ENCODE measurements at regions not wholly inside any gene's neighbourhood (a gene's known extent, or its start where the extent isn't known, plus 50 kb on each side); places are given as distances from the start of the nearest gene placed in this dataset.
"Not testable (repeated sequence)": the region's sequence is repeated elsewhere in the genome, so short reads cannot be mapped to it uniquely, and the experiment has no call there.

- Histone ChIP-seq H2AK5ac (ENCODE audit: low read length) (no peak overlapping the region), H3K56ac (ENCODE audit: low read length) (no peak overlapping the region), H3K36me3 (ENCODE audit: control insufficient read depth, insufficient read depth, low read length) (no peaks in the 10 kb centered on the region)
Measured at GRCh38 chr4:164337219-164337944, 416.5 kb upstream of the SMIM31 start.

GRCh38 chr4:164343472-164343976 is 410.4 kb upstream of the SMIM31 start:
- H3K9ac ChIP-seq (ENCODE audit: low read length): no peak overlapping the region
- H3K79me1 ChIP-seq (ENCODE audit: low read length): no peaks in the 10 kb centered on the region
- H3K4me2 ChIP-seq (ENCODE audit: low read length): no peak overlapping the region
- no peak overlapping the region for H2BK15ac ChIP-seq (replicated peaks; ENCODE audit: low read depth)
- no peaks in the 10 kb centered on the region for H3K27me3 ChIP-seq (ENCODE audit: insufficient read depth, low read length, poor library complexity)
- no peak overlapping the region for H2BK120ac ChIP-seq (ENCODE audit: low read depth, low read length)
- H2AK5ac ChIP-seq (ENCODE audit: low read length): no peak overlapping the region
- WGBS (ENCODE audit: extremely low coverage, insufficient coverage, low lambda C conversion rate): no CpG with 5 or more reads among the region's 3 CpGs
- no peak overlapping the region for H4K8ac ChIP-seq (ENCODE audit: low read depth, low read length)
- H3K79me2 ChIP-seq (ENCODE audit: control insufficient read depth, insufficient read depth, low read length): no peaks in the 10 kb centered on the region
- H3K18ac ChIP-seq (ENCODE audit: low read length): no peak overlapping the region
- H3K36me3 ChIP-seq (ENCODE audit: control insufficient read depth, insufficient read depth, low read length): no peaks in the 10 kb centered on the region
- no peak overlapping the region for H2BK5ac ChIP-seq (ENCODE audit: low read length)
- H3K4me1 ChIP-seq (ENCODE audit: control insufficient read depth, low read depth, low read length): no peaks in the 10 kb centered on the region
- H3K4ac ChIP-seq (ENCODE audit: low read depth, low read length): no peak overlapping the region
- no peak overlapping the region for H3K23ac ChIP-seq (ENCODE audit: low read length)
- no peak overlapping the region for H3K4me3 ChIP-seq (ENCODE audit: low read length)
- H3K56ac ChIP-seq (ENCODE audit: low read length): no peak overlapping the region
- no peak for DNase-seq
- H4K5ac ChIP-seq (ENCODE audit: low read length): no peak overlapping the region
- H3K27ac ChIP-seq (ENCODE audit: low read depth, low read length): no peak overlapping the region

More at GRCh38 chr4:164337219-164337944, 416.5 kb upstream of the SMIM31 start:
- no peak overlapping the region for H2BK120ac ChIP-seq (ENCODE audit: low read depth, low read length)
- H3K23ac ChIP-seq (ENCODE audit: low read length): no peak overlapping the region
- H3K4me3 ChIP-seq (ENCODE audit: low read length): no peak overlapping the region
- no peak overlapping the region for H3K4ac ChIP-seq (ENCODE audit: low read depth, low read length)
- no peaks in the 10 kb centered on the region for H3K27me3 ChIP-seq (ENCODE audit: insufficient read depth, low read length, poor library complexity)
- H2BK15ac ChIP-seq (replicated peaks; ENCODE audit: low read depth): no peak overlapping the region
- no peaks in the 10 kb centered on the region for H3K4me1 ChIP-seq (ENCODE audit: control insufficient read depth, low read depth, low read length)
- no peaks in the 10 kb centered on the region for H3K79me2 ChIP-seq (ENCODE audit: control insufficient read depth, insufficient read depth, low read length)
- no peak overlapping the region for H4K8ac ChIP-seq (ENCODE audit: low read depth, low read length)
- DNase-seq: no peak
- no peak overlapping the region for H3K18ac ChIP-seq (ENCODE audit: low read length)
- no peaks in the 10 kb centered on the region for H3K79me1 ChIP-seq (ENCODE audit: low read length)
- H2BK5ac ChIP-seq (ENCODE audit: low read length): no peak overlapping the region
- H3K4me2 ChIP-seq (ENCODE audit: low read length): no peak overlapping the region
- no peak overlapping the region for H3K27ac ChIP-seq (ENCODE audit: low read depth, low read length)
- H4K5ac ChIP-seq (ENCODE audit: low read length): no peak overlapping the region
- no peak overlapping the region for H3K9ac ChIP-seq (ENCODE audit: low read length)

- Histone ChIP-seq H3K27me3 (ENCODE audit: insufficient read depth, low read length, poor library complexity) (no peaks in the 10 kb centered on the region), H3K4me3 (ENCODE audit: low read length) (no peak overlapping the region), H2BK15ac (replicated peaks; ENCODE audit: low read depth) (no peak overlapping the region), H3K56ac (ENCODE audit: low read length) (no peak overlapping the region), H3K23ac (ENCODE audit: low read length) (no peak overlapping the region), H2AK5ac (ENCODE audit: low read length) (no peak overlapping the region), H4K5ac (ENCODE audit: low read length) (no peak overlapping the region), H3K79me1 (ENCODE audit: low read length) (no peaks in the 10 kb centered on the region), H3K4ac (ENCODE audit: low read depth, low read length) (no peak overlapping the region), H3K18ac (ENCODE audit: low read length) (no peak overlapping the region), H3K4me2 (ENCODE audit: low read length) (no peak overlapping the region), H2BK120ac (ENCODE audit: low read depth, low read length) (no peak overlapping the region), H3K36me3 (ENCODE audit: control insufficient read depth, insufficient read depth, low read length) (no peaks in the 10 kb centered on the region), H3K27ac (ENCODE audit: low read depth, low read length) (no peak overlapping the region), H4K8ac (ENCODE audit: low read depth, low read length) (no peak overlapping the region), H3K4me1 (ENCODE audit: control insufficient read depth, low read depth, low read length) (no peaks in the 10 kb centered on the region), H2BK5ac (ENCODE audit: low read length) (no peak overlapping the region), H3K9ac (ENCODE audit: low read length) (no peak overlapping the region), H3K79me2 (ENCODE audit: control insufficient read depth, insufficient read depth, low read length) (no peaks in the 10 kb centered on the region)
- no peak for DNase-seq
Measured at GRCh38 chr4:164345756-164346155, 408.2 kb upstream of the SMIM31 start.

GRCh38 chr4:164350061-164350460 is 403.9 kb upstream of the SMIM31 start:
- Histone ChIP-seq H3K36me3 (ENCODE audit: control insufficient read depth, insufficient read depth, low read length) (no peaks in the 10 kb centered on the region), H4K5ac (ENCODE audit: low read length) (no peak overlapping the region), H3K79me2 (ENCODE audit: control insufficient read depth, insufficient read depth, low read length) (no peaks in the 10 kb centered on the region), H3K4me3 (ENCODE audit: low read length) (no peak overlapping the region), H3K27ac (ENCODE audit: low read depth, low read length) (no peak overlapping the region), H3K4me1 (ENCODE audit: control insufficient read depth, low read depth, low read length) (no peaks in the 10 kb centered on the region), H3K4me2 (ENCODE audit: low read length) (no peak overlapping the region), H2BK5ac (ENCODE audit: low read length) (no peak overlapping the region), H3K56ac (ENCODE audit: low read length) (no peak overlapping the region), H2BK120ac (ENCODE audit: low read depth, low read length) (no peak overlapping the region), H2AK5ac (ENCODE audit: low read length) (no peak overlapping the region), H2BK15ac (replicated peaks; ENCODE audit: low read depth) (no peak overlapping the region), H4K8ac (ENCODE audit: low read depth, low read length) (no peak overlapping the region), H3K27me3 (ENCODE audit: insufficient read depth, low read length, poor library complexity) (no peaks in the 10 kb centered on the region), H3K23ac (ENCODE audit: low read length) (no peak overlapping the region), H3K4ac (ENCODE audit: low read depth, low read length) (no peak overlapping the region), H3K18ac (ENCODE audit: low read length) (no peak overlapping the region), H3K9ac (ENCODE audit: low read length) (no peak overlapping the region), H3K79me1 (ENCODE audit: low read length) (no peaks in the 10 kb centered on the region)
- DNase-seq: no peak

GRCh38 chr4:164350716-164351115 is 403.2 kb upstream of the SMIM31 start:
- H3K56ac ChIP-seq (ENCODE audit: low read length); DNase-seq; H3K4me1 ChIP-seq (ENCODE audit: control insufficient read depth, low read depth, low read length); H3K23ac ChIP-seq (ENCODE audit: low read length); H2BK15ac ChIP-seq (replicated peaks; ENCODE audit: low read depth); H4K8ac ChIP-seq (ENCODE audit: low read depth, low read length); H3K79me1 ChIP-seq (ENCODE audit: low read length); H2BK120ac ChIP-seq (ENCODE audit: low read depth, low read length); H3K18ac ChIP-seq (ENCODE audit: low read length); H3K9ac ChIP-seq (ENCODE audit: low read length); H3K4ac ChIP-seq (ENCODE audit: low read depth, low read length); H3K4me3 ChIP-seq (ENCODE audit: low read length); H3K79me2 ChIP-seq (ENCODE audit: control insufficient read depth, insufficient read depth, low read length); H4K5ac ChIP-seq (ENCODE audit: low read length); H3K36me3 ChIP-seq (ENCODE audit: control insufficient read depth, insufficient read depth, low read length); H2AK5ac ChIP-seq (ENCODE audit: low read length); H2BK5ac ChIP-seq (ENCODE audit: low read length); H3K4me2 ChIP-seq (ENCODE audit: low read length); H3K27ac ChIP-seq (ENCODE audit: low read depth, low read length); H3K27me3 ChIP-seq (ENCODE audit: insufficient read depth, low read length, poor library complexity): not testable (repeated sequence)
- no CpG with 5 or more reads among the region's 24 CpGs for WGBS (ENCODE audit: extremely low coverage, insufficient coverage, low lambda C conversion rate)

GRCh38 chr4:164357957-164358356 is 396.0 kb upstream of the SMIM31 start:
- no peaks in the 10 kb centered on the region for H3K36me3 ChIP-seq (ENCODE audit: control insufficient read depth, insufficient read depth, low read length)
- H2BK15ac ChIP-seq (replicated peaks; ENCODE audit: low read depth): no peak overlapping the region
- no peak overlapping the region for H2AK5ac ChIP-seq (ENCODE audit: low read length)
- no peaks in the 10 kb centered on the region for H3K79me2 ChIP-seq (ENCODE audit: control insufficient read depth, insufficient read depth, low read length)
- no peak overlapping the region for H3K23ac ChIP-seq (ENCODE audit: low read length)
- no peaks in the 10 kb centered on the region for H3K27me3 ChIP-seq (ENCODE audit: insufficient read depth, low read length, poor library complexity)
- H3K79me1 ChIP-seq (ENCODE audit: low read length): no peaks in the 10 kb centered on the region
- no peak overlapping the region for H4K8ac ChIP-seq (ENCODE audit: low read depth, low read length)
- H4K5ac ChIP-seq (ENCODE audit: low read length): no peak overlapping the region
- H3K4me1 ChIP-seq (ENCODE audit: control insufficient read depth, low read depth, low read length): no peaks in the 10 kb centered on the region
- no peak overlapping the region for H3K56ac ChIP-seq (ENCODE audit: low read length)
- H3K18ac ChIP-seq (ENCODE audit: low read length): no peak overlapping the region
- no peak overlapping the region for H3K4me3 ChIP-seq (ENCODE audit: low read length)
- no peak overlapping the region for H2BK5ac ChIP-seq (ENCODE audit: low read length)
- no CpG with 5 or more reads among the region's 2 CpGs for WGBS (ENCODE audit: extremely low coverage, insufficient coverage, low lambda C conversion rate)
- no peak overlapping the region for H3K27ac ChIP-seq (ENCODE audit: low read depth, low read length)
- H3K9ac ChIP-seq (ENCODE audit: low read length): no peak overlapping the region
- DNase-seq: peak; percentile 38
- no peak overlapping the region for H3K4me2 ChIP-seq (ENCODE audit: low read length)
- no peak overlapping the region for H3K4ac ChIP-seq (ENCODE audit: low read depth, low read length)
- H2BK120ac ChIP-seq (ENCODE audit: low read depth, low read length): no peak overlapping the region
